EH (cell line): ENCODE measurements at regions not wholly inside any gene's neighbourhood (a gene's known extent, or its start where the extent isn't known, plus 50 kb on each side); places are given as distances from the start of the nearest gene placed in this dataset.
"Not testable (repeated sequence)": the region's sequence is repeated elsewhere in the genome, so short reads cannot be mapped to it uniquely, and the experiment has no call there.

Source experiments
- DNase-seq: peaks from one replicate; pipeline ENCODE4 v3.0.0-alpha.2; 2015; ENCODE audit warnings: low read depth

DNA sequence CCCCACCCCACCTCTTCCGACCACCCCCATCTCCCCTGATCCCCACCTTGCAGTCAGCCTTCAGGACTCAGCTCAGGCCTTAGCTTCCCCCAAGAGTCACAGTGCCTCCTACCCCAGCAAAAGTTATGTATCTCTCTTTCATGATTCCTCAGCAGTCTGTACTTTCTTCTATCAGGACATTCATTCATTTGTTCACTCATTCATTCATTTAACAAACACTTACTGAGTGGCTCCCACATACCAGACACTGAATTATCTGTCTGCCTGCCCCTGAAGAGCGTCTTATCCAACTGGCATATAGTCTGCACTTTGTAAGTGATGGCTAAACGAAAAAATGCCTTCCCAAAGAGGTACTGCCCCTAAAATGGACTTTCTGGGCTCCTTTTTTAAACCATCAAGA lies 114.4 kb upstream of the SLC35F3 start:
- no peak for DNase-seq

- DNase-seq, result peak; percentile 69
Measured at GRCh38 chr1:233790662-233791371, 113.7 kb upstream of the SLC35F3 start.

GRCh38 chr1:233791372-233791703 lies 113.1 kb upstream of the SLC35F3 start:
- DNase-seq, result no peak

GRCh38 chr1:233791721-233792120 lies 112.8 kb upstream of the SLC35F3 start:
- DNase-seq, result no peak

DNA sequence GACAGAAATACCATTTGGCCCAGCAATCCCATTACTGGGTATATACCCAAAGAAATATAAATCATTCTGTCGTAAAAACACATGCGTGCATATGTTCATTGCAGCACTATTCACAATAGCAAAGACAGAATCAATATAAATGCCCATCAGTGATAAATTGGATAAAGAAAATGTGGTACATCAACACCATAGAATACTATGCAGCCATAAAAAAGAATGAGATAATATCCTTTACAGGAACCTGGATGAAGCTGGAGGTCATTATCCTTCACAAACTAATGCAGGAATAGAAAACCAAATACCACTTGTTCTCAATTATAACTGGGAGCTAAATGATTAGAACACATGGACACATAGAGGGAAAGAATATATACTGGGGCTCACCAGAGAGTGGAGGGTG lies 109.6 kb upstream of the SLC35F3 start:
- no peak for DNase-seq

DNA sequence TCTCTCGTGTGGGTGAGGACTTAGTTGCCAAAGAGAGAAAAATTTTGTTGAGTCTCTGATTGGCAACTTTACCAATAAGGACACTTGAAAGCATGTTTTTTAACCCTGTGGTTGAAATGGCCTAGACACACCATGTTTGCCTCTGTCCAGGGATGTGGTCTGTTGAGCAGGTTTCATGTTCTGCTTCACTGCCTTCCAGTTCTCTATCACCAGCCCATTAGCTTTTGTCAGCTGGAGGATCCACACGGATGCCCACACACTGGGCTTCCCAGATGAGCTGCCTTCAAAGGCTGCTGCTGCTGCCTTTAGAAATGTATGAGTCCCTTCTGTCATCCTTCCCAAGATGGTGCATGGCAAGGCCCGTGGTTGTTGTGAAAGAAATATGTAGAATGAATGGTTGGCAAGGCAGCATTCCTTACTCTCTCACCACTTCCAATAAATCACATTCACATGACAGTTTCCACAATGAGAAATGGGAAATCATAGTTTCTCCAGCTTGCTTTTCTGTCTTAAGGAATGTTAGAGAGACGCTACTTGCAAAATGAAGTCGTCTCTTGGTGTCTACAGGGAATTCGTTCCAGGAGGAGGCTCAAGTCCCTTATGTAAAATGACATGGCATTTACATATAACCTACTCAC lies 108.2 kb upstream of the SLC35F3 start:
- DNase-seq, result no peak

- no peak for DNase-seq
Measured at GRCh38 chr1:233802611-233803010, 101.9 kb upstream of the SLC35F3 start.

GRCh38 chr1:233805786-233806185 lies 98.7 kb upstream of the SLC35F3 start:
- DNase-seq, result no peak

- no peak for DNase-seq
Measured at GRCh38 chr1:233815357-233815756, 89.1 kb upstream of the SLC35F3 start.

GRCh38 chr1:233815865-233816264 lies 88.6 kb upstream of the SLC35F3 start:
- DNase-seq, result no peak

GRCh38 chr1:233816348-233816747 lies 88.1 kb upstream of the SLC35F3 start:
- no peak for DNase-seq

- no peak for DNase-seq
Measured at GRCh38 chr1:233819042-233819441, 85.4 kb upstream of the SLC35F3 start.

GRCh38 chr1:233824179-233824578 lies 80.3 kb upstream of the SLC35F3 start:
- not testable (repeated sequence) for DNase-seq

DNA sequence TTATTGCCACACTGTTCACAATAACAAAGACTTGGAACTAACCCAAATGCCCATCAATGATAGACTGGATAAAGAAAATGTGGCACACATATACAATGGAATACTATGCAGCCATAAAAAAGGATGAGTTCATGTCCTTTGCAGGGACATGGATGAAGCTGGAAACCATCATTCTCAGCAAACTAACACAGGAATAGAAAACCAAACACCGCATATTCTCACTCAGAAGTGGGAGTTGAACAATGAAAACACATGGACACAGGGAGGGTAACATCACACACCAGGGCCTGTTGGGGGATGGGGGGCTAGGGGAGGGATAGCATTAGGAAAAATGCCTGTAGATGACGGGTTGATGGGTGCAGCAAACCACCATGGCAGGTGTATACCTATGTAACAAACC lies 76.5 kb upstream of the SLC35F3 start:
- not testable (repeated sequence) for DNase-seq

GRCh38 chr1:233828480-233828879 lies 76.0 kb upstream of the SLC35F3 start:
- DNase-seq, result no peak

DNA sequence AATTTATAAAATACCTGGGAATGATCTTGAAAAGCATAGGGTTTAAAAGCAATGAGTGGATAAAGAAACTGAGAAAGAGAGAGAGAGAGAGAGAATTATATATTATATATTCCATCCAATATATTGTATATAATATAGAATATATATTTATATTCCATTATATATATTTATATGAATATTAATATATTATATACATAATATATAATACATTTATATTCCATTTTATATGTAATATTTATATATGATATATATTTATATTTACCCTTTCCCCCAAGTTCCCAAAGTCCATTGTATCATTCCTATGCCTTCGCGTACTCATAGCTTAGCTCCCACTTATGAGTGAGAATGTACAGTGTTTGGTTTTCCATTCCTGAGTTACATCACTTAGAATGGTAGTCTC lies 69.9 kb upstream of the SLC35F3 start:
- no peak for DNase-seq

DNA sequence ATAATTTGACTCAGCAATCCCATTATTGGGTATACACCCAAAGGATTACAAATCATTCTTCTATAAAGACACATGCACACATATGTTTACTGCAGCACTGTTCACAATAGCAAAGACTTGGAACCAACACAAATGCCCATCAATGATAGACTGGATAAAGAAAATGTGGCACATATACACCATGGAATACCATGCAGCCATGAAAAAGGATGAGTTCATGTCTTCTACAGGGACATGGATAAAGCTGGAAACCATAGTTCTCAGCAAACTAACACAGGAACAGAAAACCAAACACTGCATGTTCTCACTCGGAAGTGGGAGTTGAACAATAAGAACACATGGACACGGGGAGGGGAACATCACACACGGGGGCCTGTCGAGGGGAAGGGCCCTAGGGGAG lies 66.3 kb upstream of the SLC35F3 start:
- not testable (repeated sequence) for DNase-seq

- peak; percentile 21 for DNase-seq
Measured at GRCh38 chr1:233843525-233844204, 60.8 kb upstream of the SLC35F3 start.

- no peak for DNase-seq
Measured at GRCh38 chr1:233844275-233844674, 60.2 kb upstream of the SLC35F3 start.

DNA sequence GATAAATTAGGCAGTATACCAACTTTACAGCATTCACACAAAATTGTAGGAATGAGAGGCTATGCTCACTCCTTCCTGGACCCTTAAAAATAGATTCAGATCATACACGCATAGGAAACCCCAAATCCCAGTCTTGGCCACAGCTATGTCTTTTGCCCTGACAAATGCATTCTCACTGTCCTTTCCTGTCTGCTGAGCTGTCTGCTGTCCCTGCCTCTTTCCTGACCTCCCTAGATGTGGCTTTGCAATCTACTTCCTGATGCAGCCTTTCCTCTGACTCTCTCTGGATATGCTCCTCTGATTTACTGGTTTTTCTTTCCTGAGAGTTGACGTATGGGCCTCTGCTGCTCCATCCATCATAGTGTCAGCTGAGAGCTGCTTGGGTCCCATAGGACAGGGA lies 59.8 kb upstream of the SLC35F3 start:
- no peak for DNase-seq
